Fibroblast of mammary gland (primary cell): ENCODE measurements at regions not wholly inside any gene's neighbourhood (a gene's known extent, or its start where the extent isn't known, plus 50 kb on each side); places are given as distances from the start of the nearest gene placed in this dataset.

Experiments used
- DNase-seq: peaks from one replicate; pipeline ENCODE4 v3.0.0-alpha.2; 2010; ENCODE audit warnings: low read depth
- H3K4me3 ChIP-seq: 2 replicates; pipeline ENCODE4 v1.5.1; 2011; ENCODE audit warnings: low read depth, mild to moderate bottlenecking, low read length, moderate library complexity; ENCODE audit not compliant: control insufficient read depth
- CTCF ChIP-seq: conservative IDR thresholded peaks from 2 replicates; pipeline ENCODE4 v1.5.1; 2011; ENCODE audit warnings: low read depth, low read length, inconsistent platforms; ENCODE audit not compliant: control insufficient read depth, insufficient read depth

- H3K4me3 ChIP-seq: no peak overlapping the region
- TF ChIP-seq CTCF: no peak
- no peak for DNase-seq
Observed at GRCh38 chr11:69374946-69375310, 81.0 kb downstream of the MYEOV start.

GRCh38 chr11:69375316-69376154 lies 81.6 kb downstream of the MYEOV start:
- TF ChIP-seq CTCF: no peak
- no peak overlapping the region for H3K4me3 ChIP-seq
- DNase-seq: no peak

- TF ChIP-seq CTCF: no peak
- H3K4me3 ChIP-seq: no peak overlapping the region
- no peak for DNase-seq
Observed at GRCh38 chr11:69376155-69377028, 82.4 kb downstream of the MYEOV start.

GRCh38 chr11:69377029-69377952 lies 83.3 kb downstream of the MYEOV start:
- peak; percentile 11 for DNase-seq
- no peak for TF ChIP-seq CTCF
- no peak overlapping the region for H3K4me3 ChIP-seq

- no peak for TF ChIP-seq CTCF
- DNase-seq: no peak
- no peak overlapping the region for H3K4me3 ChIP-seq
Observed at GRCh38 chr11:69377953-69378302, 84.0 kb downstream of the MYEOV start.
